DND-41 (cell line): ENCODE measurements at regions not wholly inside any gene's neighbourhood (a gene's known extent, or its start where the extent isn't known, plus 50 kb on each side); places are given as distances from the start of the nearest gene placed in this dataset.

ENCODE experiments used
- CTCF ChIP-seq: IDR thresholded peaks from 2 replicates; pipeline ENCODE4 v1.5.1; 2012; ENCODE audit warnings: borderline replicate concordance, low read length, moderate library complexity, mild to moderate bottlenecking; ENCODE audit not compliant: poor library complexity, severe bottlenecking; ENCODE audit errors: extremely low read depth
- EZH2 ChIP-seq: IDR thresholded peaks from 3 replicates; pipeline ENCODE4 v1.6.1; 2012; ENCODE audit warnings: borderline replicate concordance, low read depth, mild to moderate bottlenecking, moderate library complexity, low read length, inconsistent platforms; ENCODE audit not compliant: severe bottlenecking

- no peak for TF ChIP-seq CTCF
- no peak for TF ChIP-seq EZH2
Observed at GRCh38 chr21:16088056-16088455, 358.3 kb downstream of the USP25 start.
